Breast epithelium (tissue), 3 donors: ENCODE measurements at regions not wholly inside any gene's neighbourhood (a gene's known extent, or its start where the extent isn't known, plus 50 kb on each side); places are given as distances from the start of the nearest gene placed in this dataset.

Source experiments
- POLR2A ChIP-seq: fragments of 450-650 bp; IDR thresholded peaks from one replicate; pipeline ENCODE4 v1.6.1; 2016; ENCODE audit warnings: antibody characterized with exemption, mild to moderate bottlenecking, moderate library complexity
- POLR2AphosphoS5 ChIP-seq, 3 donors: sonication (generic); formaldehyde crosslinking; IDR thresholded peaks; one replicate each; pipeline ENCODE4 v1.6.1; 2017; ENCODE audit warnings: antibody characterized with exemption in 3 of 3

DNA sequence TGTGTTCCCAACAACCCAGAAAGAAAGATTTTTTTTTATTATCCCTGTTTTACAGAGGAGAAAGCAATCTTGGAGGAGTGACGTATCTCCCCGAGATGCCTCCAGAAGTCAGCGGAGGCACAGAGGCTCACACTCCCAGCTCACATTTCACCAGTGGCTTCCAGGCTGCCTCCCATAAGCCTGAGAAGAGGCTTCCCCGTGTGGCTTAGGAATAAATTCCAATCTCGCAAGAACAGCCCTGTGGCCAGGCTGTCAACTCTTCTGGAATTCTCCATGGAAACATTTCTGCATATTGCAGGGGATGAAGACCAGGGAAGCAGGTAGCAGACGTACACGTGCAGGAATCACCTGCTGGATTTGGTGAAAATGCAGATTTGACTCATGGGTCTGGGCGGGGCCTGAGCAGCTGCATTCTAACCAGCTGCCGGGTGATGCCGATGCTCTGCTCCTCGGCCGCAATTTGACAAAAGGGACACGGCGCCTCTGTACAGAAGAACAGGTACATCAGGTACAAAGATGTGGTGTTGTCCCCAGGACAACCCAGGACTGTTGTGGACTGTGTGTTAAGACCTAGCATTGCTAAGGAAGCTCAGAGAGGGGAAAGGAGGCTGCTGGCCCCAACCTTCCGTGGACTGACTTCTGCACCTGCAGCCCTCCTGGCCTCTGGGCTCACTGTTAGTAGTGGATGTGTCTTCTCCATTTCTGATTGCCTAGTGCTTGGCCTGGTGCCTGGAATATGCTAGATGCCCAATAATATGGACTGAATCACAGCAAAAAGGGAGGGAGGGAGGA lies 114.2 kb upstream of the ID2 start:
- TF ChIP-seq POLR2A = no peak
- TF ChIP-seq POLR2AphosphoS5 (IDR thresholded peaks at IDR 0.05) = no peak
